GM12891 (cell line): ENCODE measurements at regions not wholly inside any gene's neighbourhood (a gene's known extent, or its start where the extent isn't known, plus 50 kb on each side); places are given as distances from the start of the nearest gene placed in this dataset.

Source experiments
- DNase-seq: peaks from one replicate; pipeline ENCODE4 v3.0.0; 2011; ENCODE audit warnings: low spot score; ENCODE audit not compliant: insufficient read length
- FAIRE-seq: peaks from 2 replicates; lab custom pipeline; 2011; peaks lifted over from hg19 to GRCh38; lab: Jason Lieb, UNC
- PAX5 ChIP-seq: IDR thresholded peaks from 2 replicates; pipeline ENCODE4 v1.6.1; 2011; ENCODE audit warnings: low read length, moderate library complexity, mild to moderate bottlenecking; ENCODE audit not compliant: insufficient read depth, severe bottlenecking
- POLR2A ChIP-seq: IDR thresholded peaks from 2 replicates; pipeline ENCODE4 v1.6.1; 2011; ENCODE audit warnings: low read depth, low read length, control low read depth
- POLR2AphosphoS5 ChIP-seq: IDR thresholded peaks from 2 replicates; pipeline ENCODE4 v1.6.1; 2011; ENCODE audit warnings: low read depth, low read length, control low read depth
- POU2F2 ChIP-seq: IDR thresholded peaks from 2 replicates; pipeline ENCODE4 v1.6.1; 2011; ENCODE audit warnings: low read depth, mild to moderate bottlenecking, control low read depth, low read length, moderate library complexity
- SPI1 ChIP-seq: IDR thresholded peaks from 2 replicates; pipeline ENCODE4 v1.6.1; 2011; ENCODE audit warnings: low read depth, low read length, control low read depth
- TAF1 ChIP-seq: IDR thresholded peaks from 2 replicates; pipeline ENCODE4 v1.6.1; 2011; ENCODE audit warnings: low read depth, low read length, control low read depth

DNA sequence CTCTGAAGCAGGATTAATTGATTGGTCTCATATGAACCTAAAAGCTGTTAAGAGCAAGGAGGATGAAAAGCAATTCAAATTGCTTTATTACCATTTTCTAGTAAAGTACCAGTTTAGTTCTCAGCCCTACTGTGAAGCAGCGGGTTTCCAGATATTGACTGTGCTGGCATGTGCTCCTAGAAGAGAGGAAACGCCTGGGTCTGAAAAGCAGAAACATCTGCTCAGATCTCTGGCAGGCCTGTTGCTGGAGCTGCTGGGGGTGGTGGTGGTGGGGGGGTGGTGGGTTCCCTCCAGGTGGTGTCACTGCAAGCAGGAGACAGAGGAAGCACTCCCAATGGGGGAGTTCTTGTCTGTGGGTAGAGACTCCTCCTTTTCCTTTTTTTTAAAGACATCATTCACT, 105.5 kb upstream of the ZNF462 start:
- no peak for DNase-seq
- FAIRE-seq: no peak
- TF ChIP-seq POU2F2 (no peak), POLR2A (no peak)

DNA sequence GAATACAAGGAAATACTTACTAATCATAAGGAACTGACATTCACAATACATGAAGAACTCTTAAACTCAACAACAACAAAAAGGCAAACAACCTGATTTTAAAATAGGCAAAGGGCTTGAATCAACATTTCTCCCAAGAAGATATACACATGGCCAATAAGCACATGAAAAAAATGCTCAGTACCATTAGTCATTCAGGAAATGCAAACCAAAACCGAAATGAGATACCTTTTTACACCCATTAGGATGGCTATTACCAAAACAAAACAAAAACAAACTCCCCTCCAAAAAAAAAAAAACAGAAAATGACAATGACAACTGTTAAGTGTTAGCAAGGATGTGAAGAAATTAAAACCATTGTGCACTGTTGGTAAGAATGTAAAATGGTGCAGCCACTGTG, 104.1 kb upstream of the ZNF462 start:
- no peak for FAIRE-seq
- DNase-seq: no peak
- TF ChIP-seq POLR2AphosphoS5 (no peak), TAF1 (no peak), POU2F2 (no peak), PAX5 (no peak), SPI1 (no peak)

DNA sequence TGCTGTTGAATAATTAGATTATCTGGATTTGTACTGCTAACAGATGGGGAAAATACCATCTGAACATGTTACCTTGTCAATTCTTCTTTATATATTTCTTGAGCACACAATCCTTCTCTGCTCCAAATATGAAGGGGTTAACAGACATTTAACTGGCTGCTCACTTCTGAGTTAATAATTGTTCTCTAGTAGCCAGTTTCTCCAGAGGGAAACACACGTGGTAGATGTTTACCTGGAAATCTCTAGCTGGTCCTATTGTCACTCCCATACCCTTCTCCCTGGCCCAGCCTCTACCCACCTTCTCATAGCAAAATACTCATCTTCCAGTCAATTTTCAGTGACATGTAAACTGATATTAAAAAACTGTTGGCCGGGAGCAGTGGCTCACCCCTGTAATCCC, 101.5 kb upstream of the ZNF462 start:
- FAIRE-seq: no peak
- DNase-seq: no peak
- TF ChIP-seq POLR2AphosphoS5: no peak
- no peak for TF ChIP-seq SPI1
- TF ChIP-seq TAF1: no peak

DNA sequence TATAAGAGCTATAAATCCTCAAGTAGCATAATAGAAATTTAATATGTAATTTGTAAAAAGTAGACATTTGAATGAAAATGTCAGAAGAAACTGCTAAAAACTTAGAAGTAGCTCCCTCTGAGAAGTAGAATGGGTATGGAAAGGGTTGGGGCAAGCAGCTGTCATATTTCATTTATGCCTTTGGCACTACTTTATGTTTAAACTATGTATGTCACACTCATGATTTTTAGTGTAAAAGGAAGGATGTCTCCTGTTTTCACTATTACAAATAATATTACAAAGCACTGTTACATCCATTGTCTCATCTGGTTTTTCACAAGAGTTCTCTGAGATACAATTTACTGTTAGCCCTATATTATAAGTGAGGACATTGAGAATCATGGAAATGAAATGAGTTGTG, 96.3 kb upstream of the ZNF462 start:
- TF ChIP-seq PAX5 (no peak), POLR2A (no peak), TAF1 (no peak), POU2F2 (no peak), SPI1 (no peak), POLR2AphosphoS5 (no peak)
- DNase-seq (no peak), FAIRE-seq (no peak)

DNA sequence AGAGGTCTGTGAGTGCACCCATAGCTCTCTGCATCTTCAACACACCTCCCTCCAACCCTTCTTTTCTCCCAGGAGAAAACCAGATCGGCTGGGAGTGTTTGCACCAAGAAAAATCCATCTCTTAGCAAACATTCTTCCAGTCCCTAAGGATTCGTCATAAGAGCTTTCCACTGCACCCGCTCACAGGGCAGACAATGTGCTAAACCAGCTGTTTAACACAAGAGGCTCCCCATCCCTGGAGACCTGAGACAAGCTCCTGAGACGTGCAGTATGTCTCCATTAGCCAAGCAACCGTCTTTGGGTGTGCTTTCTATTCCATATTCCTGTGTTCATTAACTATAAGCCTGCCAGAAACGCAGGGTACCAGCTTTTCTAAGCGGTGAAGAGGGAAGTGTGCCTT, 93.6 kb upstream of the ZNF462 start:
- no peak for FAIRE-seq
- TF ChIP-seq POU2F2 (no peak), PAX5 (no peak), POLR2AphosphoS5 (no peak), SPI1 (no peak), TAF1 (no peak), POLR2A (no peak)
- DNase-seq: no peak

DNA sequence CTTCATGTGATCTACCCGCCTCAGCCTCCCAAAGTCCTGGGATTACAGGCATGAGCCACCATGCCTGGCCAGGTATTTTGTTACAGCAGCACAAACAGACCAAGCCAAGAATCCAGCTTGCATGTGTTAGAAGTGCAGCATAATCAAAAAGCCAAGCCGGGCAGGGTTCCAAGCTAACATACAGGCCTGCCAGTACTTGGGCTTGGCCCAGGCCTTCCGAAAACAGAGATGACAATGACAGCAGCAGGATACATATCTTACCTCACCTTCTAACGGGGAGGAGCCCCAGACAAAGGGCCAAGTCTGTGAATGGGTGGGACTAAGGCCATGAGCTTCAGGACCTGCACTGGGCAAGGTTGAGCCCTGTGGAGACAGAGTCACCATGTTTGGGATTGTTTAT, 91.4 kb upstream of the ZNF462 start:
- no peak for FAIRE-seq

DNA sequence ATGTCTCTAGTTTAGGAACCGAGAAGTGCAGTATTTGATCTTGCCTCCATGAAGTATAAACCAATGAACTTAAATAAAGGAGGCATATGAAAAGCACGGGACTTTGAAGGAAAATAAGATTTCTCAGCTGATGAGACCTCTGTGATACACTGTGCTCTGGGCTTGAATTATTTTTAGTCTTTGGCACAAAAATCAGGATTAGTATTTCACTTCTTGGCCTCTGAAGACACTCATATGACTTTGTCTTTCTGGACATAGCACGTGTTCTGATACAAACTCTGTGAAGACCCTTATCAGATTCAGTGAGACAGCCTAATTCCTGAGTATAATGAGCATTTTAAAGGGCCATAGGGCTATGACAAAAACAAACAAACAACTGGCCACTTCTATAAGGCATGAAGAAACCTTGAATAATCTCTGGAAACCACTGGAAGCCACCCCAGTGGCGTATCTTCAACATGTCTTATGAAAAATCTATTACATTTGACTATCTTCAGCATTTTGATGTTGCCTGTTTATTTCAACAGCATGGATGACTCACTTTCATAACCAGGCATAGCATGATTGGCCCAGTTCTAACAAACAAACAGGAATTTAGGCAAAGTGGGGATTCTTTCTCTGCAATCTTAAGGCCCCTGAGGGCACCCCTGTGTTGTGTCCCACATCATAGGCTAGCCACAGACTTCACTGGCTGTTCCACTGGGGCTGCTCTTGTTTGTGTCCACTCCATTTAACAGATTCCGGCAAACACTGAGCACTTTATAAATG, 90.3 kb upstream of the ZNF462 start:
- DNase-seq: no peak
- TF ChIP-seq POU2F2 (no peak), SPI1 (no peak), POLR2AphosphoS5 (no peak), POLR2A (no peak), PAX5 (no peak), TAF1 (no peak)
- FAIRE-seq: no peak

More for the DNA sequence above, 91.4 kb upstream of the ZNF462 start:
- DNase-seq: no peak
- TF ChIP-seq POLR2A (no peak), SPI1 (no peak), PAX5 (no peak), TAF1 (no peak), POU2F2 (no peak), POLR2AphosphoS5 (no peak)

DNA sequence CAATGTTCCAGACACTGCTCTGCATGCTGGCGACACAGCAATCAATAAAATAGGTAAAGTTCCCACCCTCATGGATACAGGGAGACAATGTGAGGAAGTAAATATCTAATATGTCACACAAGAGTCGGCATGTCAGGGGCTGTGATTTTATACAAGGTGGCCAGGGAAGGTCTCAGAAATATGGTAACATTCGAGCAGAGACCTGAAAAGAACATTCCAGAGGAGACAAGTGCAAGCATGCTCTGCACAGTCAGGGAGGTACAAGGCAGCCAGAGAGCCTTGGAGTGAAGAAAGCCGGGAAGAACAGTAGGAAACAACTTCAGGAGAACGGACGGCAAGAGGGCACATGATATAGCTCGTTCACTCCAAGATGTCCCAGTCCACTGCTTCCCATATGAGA, 89.2 kb upstream of the ZNF462 start:
- no peak for DNase-seq
- no peak for FAIRE-seq
- TF ChIP-seq POLR2AphosphoS5: no peak
- no peak for TF ChIP-seq PAX5
- TF ChIP-seq SPI1: no peak
- TF ChIP-seq POLR2A: no peak
- TF ChIP-seq POU2F2: no peak
- no peak for TF ChIP-seq TAF1

DNA sequence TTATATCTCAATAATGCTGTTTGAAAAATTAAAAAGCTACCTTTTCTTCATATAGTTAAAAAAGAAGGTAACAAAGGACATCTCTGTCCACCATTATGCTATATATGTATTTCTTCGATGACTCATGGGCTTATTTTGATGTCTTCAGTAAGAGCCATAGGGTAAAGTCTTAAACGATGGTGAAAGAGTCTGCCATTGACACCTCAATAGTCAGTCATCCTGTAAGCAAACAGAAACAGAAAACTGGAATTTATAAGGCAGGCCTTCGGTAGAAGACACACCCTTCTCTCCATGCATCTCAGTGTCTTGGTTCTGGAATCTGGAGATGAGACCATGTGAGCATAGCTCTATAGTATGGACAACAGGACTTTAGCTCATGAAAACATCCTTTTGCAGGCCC, 87.0 kb upstream of the ZNF462 start:
- DNase-seq (no peak), FAIRE-seq (no peak)
- TF ChIP-seq POLR2A: no peak
- no peak for TF ChIP-seq TAF1
- TF ChIP-seq SPI1: no peak
- TF ChIP-seq POU2F2: no peak
- no peak for TF ChIP-seq POLR2AphosphoS5
- no peak for TF ChIP-seq PAX5

DNA sequence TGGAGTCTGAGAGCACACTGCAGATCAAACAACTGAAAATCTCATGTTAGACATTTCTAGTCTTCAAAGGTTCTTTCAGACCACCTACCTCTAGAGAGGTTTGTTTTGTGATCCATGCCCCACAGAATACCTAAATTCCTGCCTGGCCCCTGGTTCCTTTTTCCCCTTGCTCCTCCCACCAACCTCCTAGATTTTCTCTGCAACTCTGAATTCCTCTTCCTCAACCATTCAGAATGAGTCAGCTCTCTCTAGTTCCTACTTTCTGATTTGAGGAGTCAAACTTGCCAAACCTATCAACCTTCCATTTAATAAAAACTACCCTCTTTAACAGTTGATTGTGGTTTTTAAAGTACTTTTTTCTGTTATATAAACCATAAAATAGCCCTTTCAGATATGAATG, 83.2 kb upstream of the ZNF462 start:
- no peak for TF ChIP-seq POLR2AphosphoS5
- TF ChIP-seq TAF1: no peak
- TF ChIP-seq SPI1: no peak
- TF ChIP-seq POU2F2: no peak
- TF ChIP-seq PAX5: no peak
- no peak for TF ChIP-seq POLR2A
- FAIRE-seq: no peak
- no peak for DNase-seq

DNA sequence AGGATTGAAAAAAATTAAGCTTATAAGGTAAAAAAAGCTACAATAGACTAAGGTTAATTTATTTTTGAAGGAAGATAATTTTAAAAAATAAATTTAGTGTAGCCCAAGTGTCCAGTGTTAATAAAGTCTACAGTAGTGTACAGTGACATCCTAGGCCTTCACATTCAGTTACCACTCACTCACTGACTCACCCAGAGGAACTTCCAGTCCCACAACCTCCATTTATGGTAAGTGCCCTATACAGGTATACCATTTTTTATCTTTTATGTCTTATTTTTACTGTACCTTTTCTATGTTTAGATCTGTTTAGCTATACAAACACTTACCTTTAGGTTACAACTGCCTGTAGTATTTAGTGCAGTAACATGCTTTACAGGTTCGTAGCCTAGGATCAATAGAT, 79.8 kb upstream of the ZNF462 start:
- DNase-seq (no peak), FAIRE-seq (no peak)
- TF ChIP-seq PAX5 (no peak), POLR2AphosphoS5 (no peak), POU2F2 (no peak), POLR2A (no peak)

DNA sequence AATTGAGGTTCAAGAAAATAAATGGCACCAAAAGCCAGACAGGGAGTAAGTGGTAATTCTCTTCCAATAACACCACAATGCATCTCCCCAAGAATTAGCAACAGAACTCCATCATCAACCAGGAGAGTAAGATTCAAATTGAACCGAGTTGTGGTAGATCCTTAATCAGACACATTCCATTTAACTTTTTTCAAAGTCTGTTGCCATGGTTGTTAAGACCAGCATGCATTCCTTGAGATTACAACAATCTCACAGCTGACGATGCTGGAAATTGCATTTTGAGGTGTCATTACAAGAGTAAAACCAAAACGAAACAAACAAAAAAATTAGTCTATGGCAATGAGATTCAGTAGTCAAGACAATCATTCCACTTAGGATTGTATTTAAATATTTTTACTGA, 78.9 kb upstream of the ZNF462 start:
- DNase-seq (no peak), FAIRE-seq (no peak)
- TF ChIP-seq POU2F2: no peak
- no peak for TF ChIP-seq PAX5
- TF ChIP-seq POLR2A: no peak
- TF ChIP-seq TAF1: no peak
- no peak for TF ChIP-seq POLR2AphosphoS5
- no peak for TF ChIP-seq SPI1
